Fibroblast of skin of abdomen (primary cell): ENCODE measurements at regions not wholly inside any gene's neighbourhood (a gene's known extent, or its start where the extent isn't known, plus 50 kb on each side); places are given as distances from the start of the nearest gene placed in this dataset.
"Not testable (repeated sequence)": the region's sequence is repeated elsewhere in the genome, so short reads cannot be mapped to it uniquely, and the experiment has no call there.

Experiments used
- DNase-seq: peaks from one replicate; pipeline ENCODE4 v3.0.0-alpha.2; 2013

DNA sequence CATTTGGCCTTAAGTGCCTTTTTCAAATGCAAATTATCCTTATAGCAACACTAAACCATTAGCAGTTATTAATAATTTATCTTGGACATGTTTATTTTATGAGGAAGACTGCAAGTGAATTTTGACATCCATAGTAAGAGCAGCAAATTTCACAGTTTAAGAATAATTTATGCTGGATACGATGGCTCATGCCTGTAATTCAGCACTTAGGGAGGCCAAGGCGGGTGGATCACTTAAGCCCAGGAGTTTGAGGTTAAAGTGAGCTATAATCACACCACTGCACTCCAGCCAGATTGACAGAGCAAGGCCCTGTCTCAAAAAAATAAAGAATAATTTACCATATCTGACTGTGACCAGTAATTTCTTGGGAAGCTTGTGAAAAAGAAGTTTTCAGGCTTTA is 286.2 kb downstream of the TMX3 start:
- DNase-seq: no peak

DNA sequence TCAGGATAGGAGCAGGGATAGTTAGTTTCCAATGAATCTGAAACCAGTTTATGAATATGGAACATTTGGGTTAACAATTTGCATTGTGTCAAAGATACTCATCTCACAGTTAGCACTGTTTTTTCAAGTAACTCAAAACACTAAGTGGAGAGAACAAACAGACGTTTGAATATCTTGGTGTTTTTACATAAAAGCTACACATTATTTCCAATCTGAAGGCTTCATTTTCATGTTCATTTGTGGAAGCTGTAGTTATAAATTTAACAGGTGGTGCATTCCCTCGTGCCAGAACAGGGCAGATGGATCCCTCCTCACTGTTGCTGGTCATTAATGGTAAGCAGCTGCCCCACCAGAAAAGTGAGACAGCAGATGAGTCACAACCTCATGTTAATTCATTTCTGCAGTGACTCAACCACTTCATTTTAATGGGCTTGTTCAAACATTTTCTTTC is 286.9 kb downstream of the TMX3 start:
- DNase-seq: peak; percentile 91

DNA sequence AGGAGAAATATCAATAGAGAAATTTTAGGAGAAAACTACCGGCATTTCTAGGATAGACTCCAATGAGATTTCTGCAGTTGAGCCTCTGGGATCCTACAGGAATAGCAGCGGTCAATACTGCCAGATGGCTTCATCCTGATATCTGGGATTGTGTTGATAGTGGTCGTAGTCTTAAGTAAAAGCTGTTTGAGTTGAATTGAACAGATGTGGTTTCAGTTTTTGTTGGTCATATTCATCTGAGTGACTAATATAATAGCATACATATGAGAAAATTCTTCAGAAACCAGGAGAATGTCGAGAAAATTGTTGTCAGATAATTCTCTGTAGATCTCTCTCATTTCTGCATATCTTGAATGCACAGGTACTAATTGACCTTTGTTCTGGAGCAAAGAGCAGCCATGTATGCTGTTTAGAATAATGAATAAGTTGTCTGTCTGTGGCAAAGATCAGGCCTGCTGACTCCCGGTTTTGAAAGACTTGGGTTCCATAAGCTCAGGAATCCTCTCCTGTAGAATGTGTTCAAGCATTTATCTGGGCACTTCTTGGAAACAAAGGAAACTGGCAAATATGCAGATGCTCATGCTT is 288.1 kb downstream of the TMX3 start:
- DNase-seq: peak; percentile 56

GRCh38 chr18:68418881-68419280 is 296.0 kb downstream of the TMX3 start:
- DNase-seq: peak; percentile 79

DNA sequence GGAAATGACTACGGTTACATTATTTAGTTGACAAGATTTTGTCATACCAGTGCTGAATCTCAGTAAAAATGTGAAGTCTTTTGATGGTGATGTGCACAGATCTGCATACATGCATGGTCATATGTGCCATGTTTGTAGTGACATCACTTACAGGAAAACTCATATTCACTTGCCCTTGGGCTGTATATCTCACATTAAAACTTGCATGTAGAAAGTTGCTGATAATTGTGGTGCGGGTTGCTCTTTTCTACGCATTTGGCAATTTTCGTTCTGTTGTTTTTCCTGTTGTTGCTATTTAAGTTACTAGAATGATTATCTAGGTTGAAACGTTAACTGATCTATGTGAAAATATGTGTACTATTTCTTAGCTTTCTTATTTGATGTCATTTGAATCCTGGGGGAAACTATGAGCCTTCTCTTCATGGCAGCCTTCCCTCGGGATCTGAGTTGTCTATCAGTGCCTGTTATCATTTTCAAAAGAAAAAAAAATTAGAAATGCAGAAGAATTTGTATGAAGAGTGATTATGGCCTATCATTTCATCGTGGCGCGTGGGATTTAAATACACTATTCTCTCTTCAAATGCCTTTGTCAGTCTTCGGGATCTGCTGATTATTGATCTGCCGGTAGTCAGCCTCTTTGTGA is 296.6 kb downstream of the TMX3 start:
- no peak for DNase-seq

DNA sequence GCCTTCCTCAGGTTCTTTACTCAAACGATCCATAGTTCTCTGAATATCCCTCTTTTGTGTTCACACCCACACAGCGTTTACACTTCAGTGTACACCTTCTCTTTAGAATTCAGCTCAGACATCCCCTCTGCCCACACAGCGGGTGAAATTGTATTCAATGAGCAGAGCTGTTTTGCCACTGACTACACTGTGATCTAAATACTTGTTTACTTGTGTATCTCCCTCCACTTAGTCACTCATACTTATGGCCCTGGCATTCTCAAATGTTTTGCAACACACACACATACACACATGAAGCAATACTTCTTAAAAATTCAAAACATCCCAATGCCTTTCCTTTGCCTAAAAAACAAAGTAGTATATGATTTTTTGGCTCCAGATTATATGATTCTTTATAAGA is 297.1 kb downstream of the TMX3 start:
- peak; percentile 41 for DNase-seq

GRCh38 chr18:68417166-68417799 is 297.6 kb downstream of the TMX3 start:
- DNase-seq: no peak

- DNase-seq: no peak
These were observed 300.5 kb downstream of the TMX3 start for GRCh38 chr18:68414407-68414806.

GRCh38 chr18:68409576-68409975 is 305.3 kb downstream of the TMX3 start:
- no peak for DNase-seq

DNA sequence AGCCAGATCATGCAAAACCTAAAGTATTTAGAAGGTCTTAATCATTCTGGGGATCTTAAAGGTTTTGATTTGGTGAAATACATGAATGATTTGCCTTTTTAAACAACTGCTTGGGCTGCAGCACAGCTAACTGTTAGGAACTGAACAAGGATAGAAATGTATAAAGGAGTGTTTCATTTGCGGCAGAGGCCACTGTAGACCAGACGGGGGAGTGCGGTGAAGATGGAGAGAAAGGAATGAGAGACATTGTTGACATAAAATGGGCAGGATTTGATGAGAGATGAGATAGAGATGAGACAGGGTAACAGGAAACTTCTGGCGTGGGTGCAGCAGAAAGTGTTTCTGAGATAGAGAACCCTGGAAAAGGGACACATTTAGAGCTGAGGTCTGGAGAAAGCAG is 308.1 kb downstream of the TMX3 start:
- DNase-seq: peak; percentile 58

DNA sequence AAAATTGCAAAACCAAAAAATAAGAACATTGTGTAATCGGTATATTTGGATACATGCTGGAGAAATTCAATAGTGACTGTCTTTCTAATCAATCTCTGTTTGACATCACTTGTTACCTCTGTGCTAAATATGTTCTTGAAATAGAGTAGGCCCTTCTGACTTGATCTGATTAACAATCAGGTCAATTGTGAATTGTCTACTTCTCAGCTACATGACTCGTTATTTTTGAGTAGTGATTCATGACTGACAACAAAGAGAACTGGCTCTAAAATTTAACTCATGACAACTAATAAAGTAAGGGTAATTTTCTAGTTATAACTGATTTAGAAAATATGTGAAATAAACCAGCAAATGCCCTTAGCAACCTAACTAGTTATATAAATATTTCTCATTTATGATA is 312.1 kb downstream of the TMX3 start:
- DNase-seq: no peak

GRCh38 chr18:68400889-68401288 is 314.0 kb downstream of the TMX3 start:
- no peak for DNase-seq

- DNase-seq: no peak
These were observed 315.2 kb downstream of the TMX3 start for GRCh38 chr18:68399721-68400120.

GRCh38 chr18:68397241-68398035 is 317.5 kb downstream of the TMX3 start:
- DNase-seq: no peak

- no peak for DNase-seq
These were observed 320.2 kb downstream of the TMX3 start for GRCh38 chr18:68394705-68395104.

DNA sequence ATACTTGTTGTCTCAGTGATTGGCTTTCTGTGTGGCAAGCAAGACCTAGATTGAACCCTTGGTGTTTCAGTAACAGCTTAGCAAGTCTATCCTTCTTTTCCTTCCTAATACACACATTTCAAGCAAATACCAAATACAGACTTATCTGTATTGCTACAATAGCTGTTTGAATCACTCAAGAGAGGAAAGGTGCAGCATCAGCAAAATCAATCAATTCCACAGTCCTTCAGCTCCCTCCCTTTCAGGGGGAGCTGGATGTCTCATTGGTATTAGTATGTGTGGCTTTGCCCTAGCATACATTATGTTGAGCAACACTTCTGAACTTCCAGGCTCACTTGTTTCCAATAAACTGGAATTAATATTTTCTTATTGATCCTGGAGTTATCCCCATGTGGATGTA is 323.1 kb downstream of the TMX3 start:
- DNase-seq: peak; percentile 17

GRCh38 chr18:68387246-68387645 is 327.7 kb downstream of the TMX3 start:
- peak; percentile 52 for DNase-seq

- DNase-seq: not testable (repeated sequence)
These were observed 330.9 kb downstream of the TMX3 start for GRCh38 chr18:68383979-68384378.

- peak; percentile 39 for DNase-seq
These were observed 338.0 kb downstream of the TMX3 start for GRCh38 chr18:68376926-68377325.

- DNase-seq: no peak
These were observed 352.0 kb downstream of the TMX3 start for GRCh38 chr18:68362907-68363306.

DNA sequence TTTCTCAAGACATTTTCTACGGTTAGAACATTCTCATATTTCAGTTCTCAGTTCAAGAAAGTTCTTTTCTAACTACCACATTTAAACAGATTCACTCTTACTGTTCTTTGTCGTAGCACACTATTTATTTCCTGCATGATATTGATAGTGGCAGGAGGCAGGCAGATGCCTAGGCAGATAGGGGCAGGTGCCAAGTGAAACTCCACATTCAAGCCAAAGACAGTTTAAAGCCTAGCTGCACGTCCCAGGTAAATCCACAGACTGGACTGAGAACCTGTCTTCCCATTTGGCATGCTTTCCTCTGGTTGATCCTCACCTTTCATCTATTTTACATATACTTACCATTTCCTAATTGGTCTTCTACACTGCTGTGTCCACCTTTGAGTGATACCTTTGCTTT is 359.3 kb downstream of the TMX3 start:
- DNase-seq: no peak

- peak; percentile 1 for DNase-seq
These were observed 360.7 kb downstream of the TMX3 start for GRCh38 chr18:68354176-68354575.

DNA sequence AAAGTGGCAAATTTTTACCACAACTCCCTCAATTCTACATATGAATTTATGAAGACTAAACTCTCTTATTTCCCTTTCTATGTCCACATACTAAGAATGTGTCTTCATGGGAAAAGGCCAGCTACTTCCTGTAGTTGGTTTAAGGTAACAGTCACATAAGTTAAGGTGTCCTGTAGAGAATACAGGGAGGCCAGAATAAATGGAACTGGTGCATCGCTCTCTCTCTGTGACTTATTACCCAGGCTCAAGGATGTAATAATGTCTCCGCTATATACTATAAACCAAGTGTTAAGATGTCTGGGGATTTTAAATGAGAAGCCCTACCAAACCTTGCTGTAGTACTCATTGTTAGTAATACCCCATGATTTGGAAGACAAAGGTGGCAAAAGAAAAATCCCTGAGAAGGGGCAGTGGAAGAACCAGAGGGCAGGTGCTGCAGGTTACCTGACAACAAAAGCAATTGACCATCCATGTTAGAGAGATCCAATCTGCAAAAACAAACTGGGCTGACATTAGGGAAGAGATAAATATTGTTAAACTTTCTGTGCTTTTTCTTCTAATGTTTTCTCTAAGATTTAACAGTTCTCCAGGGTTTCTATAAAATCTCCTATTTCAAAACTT is 372.8 kb downstream of the TMX3 start:
- DNase-seq: no peak
